Ascending aorta (tissue), 2 donors: ENCODE measurements at regions not wholly inside any gene's neighbourhood (a gene's known extent, or its start where the extent isn't known, plus 50 kb on each side); places are given as distances from the start of the nearest gene placed in this dataset.

ENCODE experiments used
- DNase-seq, 2 donors: peaks; one replicate each; pipeline ENCODE4 v3.0.0-alpha.2; 2019; ENCODE audit warnings: low spot score in 2 of 2
- H3K27ac ChIP-seq, 2 donors: fragments of 200-600 bp; sonication (generic); one replicate each; pipeline ENCODE4 v1.5.1; 2016 to 2017; ENCODE audit warnings: mild to moderate bottlenecking in 1 of 2
- H3K27me3 ChIP-seq: fragments of 200-600 bp; sonication (generic); one replicate; pipeline ENCODE4 v1.5.1; 2017
- H3K36me3 ChIP-seq, 2 donors: fragments of 200-600 bp; sonication (generic); one replicate each; pipeline ENCODE4 v1.5.1; 2016
- H3K4me1 ChIP-seq, 2 donors: fragments of 200-600 bp; sonication (generic); one replicate each; pipeline ENCODE4 v1.5.1; 2016 to 2017; ENCODE audit warnings: mild to moderate bottlenecking in 1 of 2
- H3K4me3 ChIP-seq, 2 donors: fragments of 200-600 bp; sonication (generic); one replicate each; pipeline ENCODE4 v1.5.1; 2016 to 2017; ENCODE audit warnings: mild to moderate bottlenecking in 1 of 2
- H3K9me3 ChIP-seq, 2 donors: fragments of 200-600 bp; sonication (generic); one replicate each; pipeline ENCODE4 v1.5.1; 2016
- intact Hi-C: fragments of 100-400 bp; cut with DNase I; formaldehyde crosslinking; loops from one replicate; pipeline ENCODE4 v1.15.1; 2023
- TF ChIP-seq, protein P1 (sequence below), 3 experiments: fragments of 200-600 bp in 2 of 3; fragments of 450-650 bp in 1 of 3; sonication (generic) in 2 of 3; IDR thresholded peaks; one replicate each; pipeline ENCODE4 v1.5.1; 2016 to 2019; ENCODE audit warnings: antibody characterized with exemption in 3 of 3, mild to moderate bottlenecking in 1 of 3, moderate library complexity in 1 of 3

DNA sequence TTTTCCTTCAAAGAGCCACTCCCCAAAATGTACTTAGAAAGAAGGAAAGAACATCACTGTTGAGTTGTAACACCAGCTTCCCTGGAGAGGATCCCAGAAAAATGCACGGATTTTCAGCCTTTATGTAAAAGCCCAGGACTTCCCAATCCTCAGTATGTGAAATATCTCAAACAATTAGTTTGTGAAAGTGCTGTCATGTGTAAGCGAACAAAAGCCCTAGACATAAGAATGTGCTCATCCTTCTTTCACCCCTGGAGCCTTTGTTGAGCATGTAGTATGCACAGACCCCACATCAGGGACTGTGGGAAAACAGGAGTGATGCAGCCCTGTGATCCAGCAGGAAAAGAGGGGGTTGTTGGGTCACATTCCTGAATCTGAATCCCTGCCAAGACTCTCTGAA is 441.4 kb upstream of the ZNF507 start:
- Histone ChIP-seq H3K4me1 (no peaks in the 10 kb centered on the region), H3K9me3 (no peaks in the 10 kb centered on the region), H3K4me3 (no peak overlapping the region), H3K27me3 (no peaks in the 10 kb centered on the region), H3K27ac (no peak overlapping the region), H3K36me3 (no peaks in the 10 kb centered on the region)
- DNase-seq: no peak
- TF ChIP-seq, protein P1, sequence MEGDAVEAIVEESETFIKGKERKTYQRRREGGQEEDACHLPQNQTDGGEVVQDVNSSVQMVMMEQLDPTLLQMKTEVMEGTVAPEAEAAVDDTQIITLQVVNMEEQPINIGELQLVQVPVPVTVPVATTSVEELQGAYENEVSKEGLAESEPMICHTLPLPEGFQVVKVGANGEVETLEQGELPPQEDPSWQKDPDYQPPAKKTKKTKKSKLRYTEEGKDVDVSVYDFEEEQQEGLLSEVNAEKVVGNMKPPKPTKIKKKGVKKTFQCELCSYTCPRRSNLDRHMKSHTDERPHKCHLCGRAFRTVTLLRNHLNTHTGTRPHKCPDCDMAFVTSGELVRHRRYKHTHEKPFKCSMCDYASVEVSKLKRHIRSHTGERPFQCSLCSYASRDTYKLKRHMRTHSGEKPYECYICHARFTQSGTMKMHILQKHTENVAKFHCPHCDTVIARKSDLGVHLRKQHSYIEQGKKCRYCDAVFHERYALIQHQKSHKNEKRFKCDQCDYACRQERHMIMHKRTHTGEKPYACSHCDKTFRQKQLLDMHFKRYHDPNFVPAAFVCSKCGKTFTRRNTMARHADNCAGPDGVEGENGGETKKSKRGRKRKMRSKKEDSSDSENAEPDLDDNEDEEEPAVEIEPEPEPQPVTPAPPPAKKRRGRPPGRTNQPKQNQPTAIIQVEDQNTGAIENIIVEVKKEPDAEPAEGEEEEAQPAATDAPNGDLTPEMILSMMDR (IDR thresholded peaks at IDR 0.05): no peak
- intact Hi-C loops: no loop called here

DNA sequence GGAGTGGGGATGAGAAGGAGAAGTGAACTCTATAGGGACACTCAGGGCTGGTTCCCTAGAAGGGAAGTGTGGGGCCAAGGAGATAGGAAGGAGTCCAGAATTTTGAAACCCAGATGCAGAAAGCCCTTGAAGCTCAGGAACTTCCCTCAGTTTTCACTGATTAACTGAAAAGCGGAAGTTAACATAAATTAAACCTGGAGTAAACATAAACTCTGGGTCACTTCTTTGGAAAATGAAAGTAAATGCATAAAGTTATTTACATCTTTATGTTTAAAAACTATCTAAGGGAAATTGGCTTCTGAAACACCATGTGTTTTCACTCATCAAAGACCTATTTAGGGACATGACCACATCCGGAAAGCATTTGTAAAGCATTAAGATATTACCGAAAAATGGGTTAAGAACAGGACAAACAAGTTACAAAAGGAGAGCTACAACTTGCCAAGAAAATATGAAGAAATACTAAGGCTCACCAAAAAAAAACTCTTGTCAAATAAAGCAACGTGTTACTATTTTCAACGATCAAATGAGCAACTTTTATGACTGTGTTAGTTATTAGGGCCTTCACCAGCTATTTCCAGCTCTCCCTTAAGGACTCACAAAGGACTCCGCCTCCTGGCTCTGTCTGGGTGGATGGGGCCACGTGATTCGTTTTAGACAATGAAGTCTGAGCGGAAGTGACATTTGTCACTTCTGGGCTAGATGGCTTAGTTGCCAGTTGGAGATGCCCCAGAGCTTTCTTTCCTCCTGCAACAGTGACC is 439.1 kb upstream of the ZNF507 start:
- DNase-seq: no peak
- Histone ChIP-seq H3K4me1 (no peaks in the 10 kb centered on the region), H3K27me3 (no peaks in the 10 kb centered on the region), H3K36me3 (no peaks in the 10 kb centered on the region), H3K4me3 (no peak overlapping the region), H3K9me3 (no peaks in the 10 kb centered on the region), H3K27ac (no peak overlapping the region)
- TF ChIP-seq, protein P1 (IDR thresholded peaks at IDR 0.05): no peak
- intact Hi-C loops: no loop called here

DNA sequence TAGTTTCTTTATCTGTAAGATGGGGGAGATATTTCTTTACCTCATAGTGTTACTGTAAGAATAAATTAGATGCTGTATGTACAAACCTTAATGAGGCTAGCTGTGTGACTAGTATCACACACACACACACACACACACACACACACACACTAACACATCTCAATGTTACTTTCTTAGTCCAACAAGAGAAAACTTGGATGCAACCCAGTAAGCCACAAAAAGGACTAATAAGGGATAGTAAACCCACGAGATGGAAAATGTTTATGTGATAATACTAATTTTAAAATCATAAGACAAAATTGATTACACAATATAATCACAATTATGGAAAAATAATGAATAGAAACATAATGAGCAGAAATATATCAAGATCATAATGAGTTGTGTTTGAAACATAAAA is 437.7 kb upstream of the ZNF507 start:
- Histone ChIP-seq H3K36me3 (no peaks in the 10 kb centered on the region), H3K9me3 (no peaks in the 10 kb centered on the region), H3K4me1 (no peaks in the 10 kb centered on the region), H3K27me3 (no peaks in the 10 kb centered on the region), H3K4me3 (no peak overlapping the region), H3K27ac (no peak overlapping the region)
- intact Hi-C loops: no loop called here
- DNase-seq: no peak
- TF ChIP-seq, protein P1 (IDR thresholded peaks at IDR 0.05): no peak

DNA sequence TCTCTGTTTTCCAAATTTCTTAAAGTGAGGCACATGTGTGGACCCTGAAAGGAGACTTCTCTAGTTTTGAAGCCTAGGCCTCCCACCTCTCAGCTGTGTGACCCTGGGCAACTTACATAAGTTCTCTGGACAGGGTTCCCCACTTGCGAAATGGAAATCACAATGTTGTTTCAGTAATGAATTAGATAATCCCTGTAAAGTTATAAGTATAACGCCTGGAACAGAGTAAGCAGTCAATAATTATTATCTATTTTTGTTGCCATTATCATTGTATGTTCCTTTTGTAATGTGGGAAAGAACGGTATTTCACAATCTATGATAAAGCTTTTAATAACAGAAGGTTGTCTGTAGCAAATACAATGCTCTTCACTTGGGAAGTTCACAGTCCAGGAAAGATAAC is 437.3 kb upstream of the ZNF507 start:
- Histone ChIP-seq H3K4me1 (no peaks in the 10 kb centered on the region), H3K4me3 (no peak overlapping the region), H3K27me3 (no peaks in the 10 kb centered on the region), H3K9me3 (no peaks in the 10 kb centered on the region), H3K36me3 (no peaks in the 10 kb centered on the region), H3K27ac (no peak overlapping the region)
- no peak for DNase-seq
- TF ChIP-seq, protein P1 (IDR thresholded peaks at IDR 0.05): no peak
- intact Hi-C loops: no loop called here

DNA sequence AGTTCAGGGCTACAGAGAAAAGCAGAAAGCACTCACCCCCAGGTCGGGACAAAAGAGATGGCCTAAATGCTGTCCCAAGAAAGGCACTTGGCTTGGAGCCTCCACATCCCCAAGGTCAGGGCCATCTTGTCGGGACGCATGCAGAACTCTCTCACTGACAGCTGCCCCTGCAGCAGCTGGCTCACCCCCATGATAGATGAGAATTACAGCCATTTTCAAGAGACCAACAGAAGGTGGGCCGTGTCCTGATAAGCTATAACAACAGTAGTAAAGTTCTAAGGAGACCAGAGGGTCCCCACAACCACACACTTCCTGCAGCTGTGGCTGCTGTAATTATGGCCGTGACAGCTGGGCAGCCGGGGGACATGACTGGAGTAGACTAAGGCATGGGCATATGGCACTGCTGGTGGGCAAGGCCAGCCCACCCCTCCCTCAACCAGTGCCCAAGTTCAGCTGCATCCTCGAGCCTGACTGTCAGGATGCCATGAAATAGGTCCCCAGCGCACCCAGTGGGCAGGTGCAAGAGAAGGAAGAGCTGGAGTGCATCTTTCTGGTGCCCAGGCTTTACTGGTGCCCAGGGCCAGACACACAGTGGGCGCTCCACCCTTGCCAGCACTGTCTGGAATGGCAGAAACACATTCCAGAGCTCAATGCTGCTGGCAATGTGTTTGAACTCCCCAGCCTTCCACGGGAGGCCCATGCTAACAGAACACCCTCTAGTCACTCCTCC is 436.7 kb upstream of the ZNF507 start:
- H3K27ac ChIP-seq: no peak overlapping the region
- intact Hi-C loops: no loop called here
- TF ChIP-seq, protein P1 (IDR thresholded peaks at IDR 0.05): no peak
- no peak for DNase-seq
- H3K4me3 ChIP-seq: no peak overlapping the region
- H3K4me1 ChIP-seq: no peaks in the 10 kb centered on the region
- no peaks in the 10 kb centered on the region for H3K9me3 ChIP-seq
- H3K27me3 ChIP-seq: no peaks in the 10 kb centered on the region
- no peaks in the 10 kb centered on the region for H3K36me3 ChIP-seq
